T1000 (cell line): ENCODE measurements at regions not wholly inside any gene's neighbourhood (a gene's known extent, or its start where the extent isn't known, plus 50 kb on each side); places are given as distances from the start of the nearest gene placed in this dataset.
A peak's percentile ranks its signal among the peaks of the same experiment; 100 is the strongest.

Experiments used
- DNase-seq: peaks from one replicate; lab custom pipeline; 2025; ENCODE audit warnings: mixed read lengths; lab: John Stamatoyannopoulos, UW

DNA sequence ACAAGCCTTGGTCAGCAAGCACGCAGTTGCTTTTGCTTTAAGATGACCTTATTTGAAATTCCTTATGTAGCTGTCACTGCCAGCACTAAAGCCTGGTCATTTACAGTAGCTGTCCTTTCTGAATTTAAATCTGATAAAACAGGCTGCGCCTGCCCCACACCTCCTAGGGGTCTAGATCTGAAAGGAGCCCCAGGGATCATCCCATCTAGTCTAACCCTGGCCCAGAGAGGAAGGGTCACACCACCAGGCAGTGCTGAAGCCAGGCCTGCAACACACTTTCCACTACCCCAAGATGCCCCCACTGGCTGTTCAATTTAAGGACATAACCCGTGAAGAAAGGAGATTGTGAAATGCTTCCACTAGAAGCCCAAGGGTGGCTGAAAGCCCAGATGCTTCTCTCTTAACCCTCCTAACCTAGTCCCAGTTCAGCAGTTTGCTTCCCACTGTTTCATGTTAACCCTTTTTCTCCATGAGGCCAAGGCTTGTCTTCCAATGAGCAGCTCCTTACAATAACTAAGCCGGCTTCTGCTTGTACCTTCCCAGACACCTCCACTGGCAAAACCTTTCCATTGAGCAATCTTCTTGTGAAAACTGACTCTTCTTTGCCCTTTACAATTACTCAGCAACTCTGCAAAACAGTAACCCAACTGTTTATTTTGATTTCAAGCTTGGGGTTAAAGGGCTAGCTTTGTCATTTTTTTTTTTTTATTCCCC lies 198.9 kb upstream of the LPP start:
- DNase-seq, result peak; percentile 41

DNA sequence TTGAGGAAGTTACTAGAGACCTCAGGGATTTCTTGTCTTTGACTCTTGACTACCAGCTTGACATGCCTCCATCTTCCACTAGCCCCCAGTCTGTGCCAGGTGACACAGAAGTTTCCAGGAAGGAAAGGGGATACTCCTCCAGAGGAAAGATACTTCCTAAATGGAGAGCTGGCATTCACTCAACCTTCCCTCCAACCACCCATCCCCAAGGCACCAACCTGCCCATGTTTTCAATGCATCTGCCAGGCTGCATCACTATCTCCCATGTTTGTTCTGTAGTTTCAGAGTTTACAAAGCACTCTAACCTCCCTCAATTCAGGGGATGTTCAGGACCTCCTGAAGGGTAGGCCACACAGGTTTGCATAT lies 198.4 kb upstream of the LPP start:
- DNase-seq, result peak; percentile 21

GRCh38 chr3:187957165-187957581 lies 196.8 kb upstream of the LPP start:
- no peak for DNase-seq

GRCh38 chr3:187957582-187957981 lies 196.4 kb upstream of the LPP start:
- no peak for DNase-seq

GRCh38 chr3:187958432-187959003 lies 195.4 kb upstream of the LPP start:
- DNase-seq, result no peak

- no peak for DNase-seq
Observed at GRCh38 chr3:187960820-187961219, 193.1 kb upstream of the LPP start.

- no peak for DNase-seq
Observed at GRCh38 chr3:187961366-187961765, 192.6 kb upstream of the LPP start.

DNA sequence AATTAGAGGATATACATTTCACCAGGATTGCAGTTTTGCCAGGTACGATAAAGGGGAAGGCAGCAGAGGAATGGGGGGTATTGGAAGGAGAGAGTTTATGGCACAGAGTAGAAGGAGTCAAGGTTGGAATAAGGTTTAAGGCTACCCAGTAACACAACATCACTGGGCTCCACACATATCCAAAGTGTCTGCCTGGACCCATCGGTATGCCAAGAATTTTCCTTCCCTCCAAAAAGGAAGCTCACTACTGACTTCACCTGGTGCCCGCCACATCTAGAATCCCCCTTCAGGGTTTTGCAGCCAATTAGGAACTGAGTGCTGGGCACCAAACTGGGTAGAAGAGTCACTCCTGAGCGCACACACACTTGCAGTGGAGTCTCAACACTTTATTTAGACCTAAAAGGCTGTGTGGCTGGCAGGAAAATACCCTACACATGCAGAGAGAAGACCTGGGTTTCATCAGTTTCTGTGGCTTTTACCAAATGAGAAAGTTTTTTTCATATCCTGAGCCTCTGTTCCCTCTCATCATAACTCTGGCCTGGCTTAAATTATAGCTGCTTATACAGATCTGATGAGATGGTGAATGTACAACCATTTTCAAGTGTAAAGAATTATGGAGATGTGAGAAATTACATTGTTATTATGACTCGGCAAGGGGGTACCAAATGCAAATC lies 190.8 kb upstream of the LPP start:
- no peak for DNase-seq

GRCh38 chr3:187963677-187964385 lies 190.1 kb upstream of the LPP start:
- no peak for DNase-seq

DNA sequence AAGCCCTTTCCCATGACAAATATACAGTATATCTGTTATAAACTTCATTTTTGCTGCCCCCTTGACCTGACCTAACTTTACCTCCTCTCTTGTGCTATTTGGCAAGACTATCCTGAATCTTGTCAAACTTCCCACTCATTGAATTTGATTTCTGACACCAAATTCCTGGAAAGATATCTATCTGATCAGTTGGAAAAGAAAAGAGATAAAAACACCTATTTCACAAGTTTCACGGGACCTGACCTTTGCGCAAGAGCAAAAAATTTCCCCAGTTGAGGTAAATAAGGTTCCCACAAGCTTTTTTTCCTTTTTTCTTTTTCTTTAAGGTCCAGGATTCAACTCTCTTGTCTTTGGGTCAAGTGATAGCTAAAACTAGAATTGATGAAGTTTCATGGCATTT lies 189.2 kb upstream of the LPP start:
- DNase-seq, result no peak

DNA sequence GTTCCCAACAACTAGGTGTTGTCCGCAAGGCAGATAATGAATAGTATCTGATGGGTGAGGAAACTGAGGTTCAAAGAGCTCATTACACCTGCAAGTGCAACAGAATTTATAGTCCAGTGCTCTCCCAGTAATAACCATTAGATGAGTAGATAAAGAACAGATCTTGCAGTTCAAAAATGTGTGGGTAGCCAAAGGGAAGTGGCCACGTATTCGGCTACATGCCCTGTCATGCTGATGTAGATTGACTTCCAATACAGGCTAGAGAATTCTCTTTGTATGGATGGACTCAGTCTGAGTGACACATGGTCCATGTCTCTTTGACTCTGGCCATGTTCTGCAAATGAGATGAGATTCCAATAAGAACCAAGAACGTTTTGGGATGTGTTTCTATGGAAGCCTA lies 187.9 kb upstream of the LPP start:
- no peak for DNase-seq

DNA sequence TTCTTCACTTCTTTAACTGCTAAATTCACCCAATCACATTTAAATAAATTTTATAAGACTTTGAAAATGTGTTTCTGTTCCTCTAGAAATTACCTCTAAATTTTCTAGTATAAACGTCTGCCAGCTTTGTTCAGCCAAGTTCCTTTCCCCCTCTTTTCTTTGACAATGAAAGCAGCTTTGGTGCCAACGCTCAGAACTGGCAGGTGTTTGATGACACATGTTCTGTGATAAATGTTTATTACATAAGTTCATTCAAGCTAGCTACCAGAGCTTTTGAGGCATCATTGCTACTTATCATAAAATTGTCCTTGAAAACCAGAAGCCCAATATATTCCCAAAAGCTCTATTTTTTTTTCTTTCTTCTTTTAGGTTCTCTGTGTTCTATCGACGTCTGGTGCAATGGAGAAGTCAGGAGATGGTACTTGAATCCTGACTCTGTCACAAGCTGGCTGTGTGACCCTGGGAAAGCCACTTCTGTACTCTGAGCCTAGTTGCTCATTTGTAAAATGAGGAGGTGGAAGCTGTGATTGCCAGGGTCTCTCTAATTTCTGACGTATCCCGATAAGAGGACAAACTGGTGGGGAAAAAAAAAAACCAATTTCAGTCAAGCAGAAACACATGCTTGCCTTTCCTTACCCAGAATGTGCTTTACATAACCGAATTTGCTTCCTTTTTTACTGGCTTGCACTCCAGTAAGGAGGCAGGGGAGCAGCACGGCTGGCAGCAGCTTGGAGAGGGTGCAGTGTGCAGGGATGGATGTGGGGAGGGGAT lies 187.1 kb upstream of the LPP start:
- DNase-seq, result no peak

DNA sequence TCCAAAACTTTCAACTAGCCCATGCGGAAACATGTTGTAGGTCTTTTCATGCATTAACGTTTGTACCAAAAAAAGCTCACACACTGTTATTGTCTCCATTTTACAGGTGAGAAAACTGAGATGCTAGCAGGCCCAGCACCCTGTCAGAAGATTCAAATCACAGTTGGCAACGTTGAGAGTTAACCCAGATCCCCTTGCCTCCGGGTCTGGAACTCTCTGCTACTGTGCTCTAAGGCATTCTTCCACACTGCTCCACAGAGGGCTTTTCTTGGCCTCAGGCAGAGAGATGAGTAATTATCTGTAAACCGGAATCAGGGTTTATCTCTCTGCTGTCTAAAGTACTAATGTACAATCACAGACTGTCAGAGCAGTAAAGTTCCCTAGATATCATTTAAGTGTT lies 186.0 kb upstream of the LPP start:
- DNase-seq, result peak; percentile 15

DNA sequence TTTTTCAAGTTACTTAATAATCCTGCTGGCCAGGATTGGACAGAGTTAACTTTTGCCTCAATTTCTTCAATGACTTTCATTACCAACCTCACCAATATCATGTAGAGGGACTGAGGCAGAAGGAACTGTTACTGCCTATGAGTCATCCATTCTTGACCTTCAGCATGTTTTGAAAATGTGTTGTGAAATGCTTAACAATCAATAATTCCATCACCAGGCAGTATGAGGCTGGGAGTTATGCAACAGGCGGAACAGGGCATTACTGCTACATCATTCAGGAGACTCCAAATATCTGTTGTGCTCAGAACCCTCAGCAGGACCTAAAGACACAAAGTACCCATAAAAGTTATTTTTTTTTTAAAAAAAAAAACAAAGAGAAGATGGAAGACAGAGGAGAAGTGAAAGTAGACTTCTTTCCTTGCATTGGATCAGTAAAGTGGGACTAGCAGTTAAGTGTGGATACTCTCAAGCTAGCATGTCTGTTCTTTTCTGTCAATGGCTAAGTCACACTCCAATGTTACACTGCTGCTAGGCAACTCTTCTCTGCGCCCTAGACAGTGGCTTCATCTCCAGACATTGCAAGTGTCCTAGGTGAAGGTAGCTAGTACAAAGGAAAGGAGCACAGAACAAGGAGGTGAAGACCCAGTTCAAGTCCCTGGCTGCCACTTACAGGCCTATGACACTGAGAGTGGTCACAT lies 184.9 kb upstream of the LPP start:
- DNase-seq, result no peak

- no peak for DNase-seq
Observed at GRCh38 chr3:187969581-187969950, 184.4 kb upstream of the LPP start.

DNA sequence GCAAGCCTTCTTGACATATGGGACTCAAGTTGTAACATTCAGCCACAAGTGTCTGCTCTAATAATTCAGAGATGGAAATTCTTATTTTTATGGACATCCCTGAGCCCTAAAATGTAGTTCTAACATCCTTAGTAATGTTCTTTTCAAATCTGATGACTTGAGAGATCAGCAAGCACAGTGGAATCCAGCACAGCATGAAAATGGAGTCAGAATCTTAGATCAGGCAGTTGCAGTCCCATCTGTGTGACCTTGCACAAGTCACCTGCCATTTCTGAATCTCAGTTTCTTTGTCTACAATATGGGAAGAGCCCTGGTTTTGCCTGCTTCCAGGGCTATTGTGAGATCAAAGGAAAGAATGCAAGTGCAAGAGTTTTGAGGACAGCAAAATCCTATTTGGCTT lies 183.9 kb upstream of the LPP start:
- no peak for DNase-seq

DNA sequence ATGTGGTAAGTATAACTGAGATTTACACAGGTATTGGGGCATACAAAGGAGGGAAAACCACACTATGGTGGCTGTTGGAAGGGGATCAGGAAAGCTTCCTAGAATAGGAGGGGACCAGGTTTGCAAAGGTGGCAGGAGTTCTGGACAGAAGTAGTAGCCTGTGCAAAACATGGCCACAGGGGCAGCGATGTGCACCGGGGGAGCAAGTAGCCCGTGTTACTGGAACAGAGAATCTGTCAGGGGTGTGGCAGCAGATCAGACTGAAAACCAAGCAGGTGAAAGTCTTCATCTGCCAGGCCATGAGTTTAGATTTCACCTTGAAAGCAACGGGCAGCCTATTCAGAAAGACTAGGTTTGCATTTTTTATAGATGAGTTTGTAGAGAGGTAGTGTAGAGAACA lies 182.3 kb upstream of the LPP start:
- no peak for DNase-seq

DNA sequence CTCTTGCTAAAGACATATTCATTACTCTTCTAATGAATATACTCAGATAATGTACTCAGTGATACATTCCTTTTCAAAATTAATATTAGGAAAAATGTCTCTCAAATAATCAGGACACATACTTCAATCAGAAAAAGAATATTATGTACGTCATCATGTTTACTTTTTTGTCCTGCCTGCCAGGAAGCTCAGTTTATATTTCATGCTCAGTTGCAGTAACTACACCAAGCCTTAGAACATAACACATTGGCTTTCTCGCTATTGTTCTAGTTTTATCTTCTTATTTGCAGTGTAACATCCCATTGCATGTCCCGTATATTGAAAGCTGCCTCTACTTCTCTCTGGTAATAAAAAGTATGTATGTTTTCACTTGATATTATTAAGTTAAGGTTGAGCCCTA lies 181.5 kb upstream of the LPP start:
- DNase-seq, result no peak

GRCh38 chr3:187973977-187974870 lies 179.7 kb upstream of the LPP start:
- DNase-seq, result no peak

DNA sequence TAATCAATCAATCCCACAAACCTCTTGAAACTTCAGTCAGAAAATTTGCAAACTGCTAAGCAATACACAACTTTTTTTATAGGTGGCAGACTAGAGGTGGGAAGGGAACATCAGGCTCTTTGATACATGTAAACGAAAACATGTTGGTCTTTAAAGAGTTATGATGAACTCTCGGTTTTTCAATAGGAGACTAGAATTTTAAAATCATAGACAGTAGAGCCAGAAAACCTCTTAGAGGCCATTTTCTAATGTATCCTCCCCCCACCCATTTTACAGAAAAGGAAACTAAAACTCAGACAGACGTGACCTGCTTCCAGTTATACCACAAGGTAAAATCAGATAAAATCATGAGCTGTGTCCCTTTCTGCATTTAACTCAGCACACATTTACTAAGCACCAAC lies 179.1 kb upstream of the LPP start:
- no peak for DNase-seq
